H1 (cell line): ENCODE measurements at regions not wholly inside any gene's neighbourhood (a gene's known extent, or its start where the extent isn't known, plus 50 kb on each side); places are given as distances from the start of the nearest gene placed in this dataset.

Experiments used
- CTCF ChIA-PET: fragments of 300-600 bp; sonication (Branson Sonifier 250); formaldehyde crosslinking; loops from one replicate; lab custom pipeline; 2021; ENCODE audit not compliant: partially characterized antibody; lab: Charles Lee
- POLR2A ChIA-PET: fragments of 300-600 bp; sonication (Branson Sonifier 250); formaldehyde crosslinking; loops from one replicate; lab custom pipeline; 2021; ENCODE audit warnings: inconsistent platforms; ENCODE audit not compliant: partially characterized antibody; lab: Charles Lee
- DNase-seq, 2 experiments: peaks; one replicate each; pipeline versions ENCODE4 v3.0.0 to v3.0.0-alpha.2; 2010 to 2022; ENCODE audit warnings: low spot score in 2 of 2, low read depth in 1 of 2, mixed read lengths in 1 of 2
- FAIRE-seq: peaks from 2 replicates; lab custom pipeline; 2011; peaks lifted over from hg19 to GRCh38; lab: Jason Lieb, UNC
- H2AFZ ChIP-seq: 2 replicates; pipeline ENCODE4 v1.8.1; 2012; ENCODE audit warnings: low read length, inconsistent platforms
- H2AK5ac ChIP-seq: 2 replicates; pipeline ENCODE4 v1.6.1; 2013; ENCODE audit warnings: low read depth, low read length
- H2BK120ac ChIP-seq: replicated peaks from 2 replicates; pipeline ENCODE3; 2013; ENCODE audit warnings: low read depth, low read length, inconsistent platforms
- H2BK12ac ChIP-seq: 2 replicates; pipeline ENCODE4 v1.6.1; 2013; ENCODE audit warnings: low read depth, low read length
- H2BK15ac ChIP-seq: 2 replicates; pipeline ENCODE4 v1.6.1; 2013; ENCODE audit warnings: low read length
- H2BK20ac ChIP-seq: 2 replicates; pipeline ENCODE4 v1.6.1; 2013; ENCODE audit warnings: low read length
- H2BK5ac ChIP-seq: 2 replicates; pipeline ENCODE4 v1.6.1; 2013; ENCODE audit warnings: low read depth, low read length
- H3K14ac ChIP-seq: 2 replicates; pipeline ENCODE4 v1.6.1; 2013; ENCODE audit warnings: inconsistent platforms; ENCODE audit not compliant: insufficient read length
- H3K18ac ChIP-seq: 2 replicates; pipeline ENCODE4 v1.6.1; 2013; ENCODE audit warnings: low read length; ENCODE audit errors: extremely low read depth
- H3K23ac ChIP-seq: 2 replicates; pipeline ENCODE4 v1.6.1; 2013; ENCODE audit warnings: inconsistent platforms; ENCODE audit not compliant: insufficient read length
- H3K23me2 ChIP-seq: 2 replicates; pipeline ENCODE4 v1.6.1; 2013; ENCODE audit warnings: low read depth, low read length
- H3K27ac ChIP-seq: 2 replicates; pipeline ENCODE4 v1.6.1; 2011; ENCODE audit warnings: low read depth, low read length, inconsistent platforms
- H3K27me3 ChIP-seq, 4 experiments: replicated peaks in 1 of 4; 1 replicate in 1 of 4; 2 replicates in 3 of 4; pipeline versions ENCODE4 v1.6.1 to v1.8.1; 2011 to 2013; ENCODE audit warnings: low read length in 3 of 4, mild to moderate bottlenecking in 3 of 4, inconsistent platforms in 2 of 4, mixed read lengths in 2 of 4, moderate library complexity in 1 of 4; ENCODE audit not compliant: control insufficient read depth in 3 of 4, insufficient read depth in 3 of 4; ENCODE audit errors: extremely low read depth in 1 of 4
- H3K36me3 ChIP-seq, 4 experiments: 2 replicates each; pipeline versions ENCODE4 v1.6.1 to v1.8.1; 2011 to 2013; ENCODE audit warnings: mild to moderate bottlenecking in 4 of 4, low read length in 3 of 4, moderate library complexity in 2 of 4, control low read depth in 1 of 4, inconsistent platforms in 1 of 4; ENCODE audit not compliant: insufficient read depth in 4 of 4, control insufficient read depth in 2 of 4
- H3K4ac ChIP-seq: replicated peaks from 2 replicates; pipeline ENCODE3; 2013; ENCODE audit warnings: low read length, low read depth, mixed read lengths, inconsistent platforms; ENCODE audit not compliant: insufficient read length
- H3K4me1 ChIP-seq, 4 experiments: replicated peaks in 1 of 4; 1 replicate in 1 of 4; 2 replicates in 3 of 4; pipeline versions ENCODE4 v1.6.1 to v1.8.1; 2011 to 2013; ENCODE audit warnings: low read length in 3 of 4, inconsistent platforms in 2 of 4, mixed read lengths in 1 of 4; ENCODE audit not compliant: insufficient read depth in 4 of 4, control insufficient read depth in 3 of 4
- H3K4me2 ChIP-seq, 2 experiments: 2 replicates each; pipeline versions ENCODE4 v1.6.1 to v1.8.1; 2011 to 2013; ENCODE audit warnings: low read depth in 2 of 2, low read length in 2 of 2, control low read depth in 1 of 2, inconsistent platforms in 1 of 2, mild to moderate bottlenecking in 1 of 2; ENCODE audit not compliant: insufficient read depth in 1 of 2
- H3K4me3 ChIP-seq, 4 experiments: fragments of 200-600, 300-600 bp in 1 of 4; sonication (generic), shearing (Covaris generic), sonication (Bioruptor Twin) in 1 of 4; 2 replicates each; pipeline versions ENCODE4 v1.5.1 to v1.8.1; 2011 to 2016; ENCODE audit warnings: low read length in 4 of 4, low read depth in 3 of 4, control low read depth in 2 of 4, inconsistent platforms in 2 of 4, mild to moderate bottlenecking in 2 of 4, mixed read lengths in 1 of 4, moderate library complexity in 1 of 4; ENCODE audit not compliant: insufficient read depth in 2 of 4; ENCODE audit errors: extremely low read depth in 1 of 4
- H3K56ac ChIP-seq: replicated peaks from 2 replicates; pipeline ENCODE3; 2013; ENCODE audit warnings: low read depth, mild to moderate bottlenecking, mixed read lengths, low read length, inconsistent platforms; ENCODE audit not compliant: insufficient read length
- H3K79me1 ChIP-seq: 2 replicates; pipeline ENCODE4 v1.6.1; 2013; ENCODE audit warnings: low read depth, low read length, control low read depth
- H3K79me2 ChIP-seq, 2 experiments: 2 replicates each; pipeline versions ENCODE4 v1.6.1 to v1.8.1; 2012 to 2013; ENCODE audit warnings: low read length in 2 of 2, mild to moderate bottlenecking in 2 of 2, inconsistent platforms in 1 of 2; ENCODE audit not compliant: insufficient read depth in 2 of 2, control insufficient read depth in 1 of 2
- H3K9ac ChIP-seq, 4 experiments: replicated peaks in 1 of 4; 1 replicate in 1 of 4; 2 replicates in 3 of 4; pipeline versions ENCODE4 v1.6.1 to v1.8.1; 2011 to 2013; ENCODE audit warnings: low read depth in 3 of 4, low read length in 3 of 4, control low read depth in 2 of 4, mild to moderate bottlenecking in 2 of 4, moderate library complexity in 2 of 4, inconsistent platforms in 1 of 4; ENCODE audit errors: extremely low read depth in 1 of 4
- H3K9me3 ChIP-seq, 2 experiments: 2 replicates each; pipeline versions ENCODE4 v1.6.1 to v1.8.1; 2012 to 2013; ENCODE audit warnings: mild to moderate bottlenecking in 2 of 2, moderate library complexity in 2 of 2, control low read depth in 1 of 2, inconsistent platforms in 1 of 2, low read depth in 1 of 2, low read length in 1 of 2, mixed read lengths in 1 of 2; ENCODE audit not compliant: insufficient read depth in 2 of 2
- H4K20me1 ChIP-seq, 2 experiments: replicated peaks in 1 of 2; 2 replicates each; pipeline versions ENCODE3 to v1.8.1; 2011 to 2013; ENCODE audit warnings: inconsistent platforms in 2 of 2, low read length in 2 of 2, mild to moderate bottlenecking in 1 of 2; ENCODE audit not compliant: insufficient read depth in 2 of 2, control insufficient read depth in 1 of 2
- H4K5ac ChIP-seq: 2 replicates; pipeline ENCODE4 v1.6.1; 2013; ENCODE audit warnings: low read length, low read depth, mixed read lengths, inconsistent platforms; ENCODE audit not compliant: insufficient read length
- H4K8ac ChIP-seq: 2 replicates; pipeline ENCODE4 v1.8.0; 2013; ENCODE audit warnings: mild to moderate bottlenecking, moderate library complexity, low read length, inconsistent platforms; ENCODE audit not compliant: insufficient read depth; ENCODE audit errors: extremely low read depth
- H4K91ac ChIP-seq: replicated peaks from 2 replicates; pipeline ENCODE3; 2013; ENCODE audit warnings: low read length, mixed read lengths, inconsistent platforms; ENCODE audit not compliant: insufficient read length
- RAD21 ChIP-seq, 2 experiments: IDR thresholded peaks in 1 of 2; conservative IDR thresholded peaks in 1 of 2; 2 replicates each; pipeline ENCODE4 v1.6.1; 2011; ENCODE audit warnings: low read depth in 2 of 2, low read length in 2 of 2, improper control_type of control experiment in 1 of 2, inconsistent platforms in 1 of 2, mild to moderate bottlenecking in 1 of 2, moderate library complexity in 1 of 2
- USF2 ChIP-seq: IDR thresholded peaks from 2 replicates; pipeline ENCODE4 v1.6.1; 2011; ENCODE audit warnings: low read length, improper control_type of control experiment
- WGBS, 2 experiments: shearing (Covaris generic) in 1 of 2; methylation state at CpG; one replicate each; pipeline versions ENCODE4 v1.1.6 to v1.1.7; 2013 to 2015; ENCODE audit warnings: low lambda C conversion rate in 2 of 2, mixed read lengths in 2 of 2, inconsistent platforms in 1 of 2, low coverage in 1 of 2, missing lambda C conversion rate in 1 of 2; ENCODE audit not compliant: insufficient replicate concordance in 2 of 2, insufficient coverage in 1 of 2, insufficient read length in 1 of 2; ENCODE audit errors: extremely low coverage in 1 of 2, missing lambda C conversion rate in 1 of 2; 5-methylcytosine and 5-hydroxymethylcytosine counted together

- Histone ChIP-seq H2AK5ac (no peak overlapping the region), H4K20me1 (no peaks in the 10 kb centered on the region), H3K18ac (no peak overlapping the region), H3K4me1 (no peaks in the 10 kb centered on the region), H2BK15ac (no peak overlapping the region), H3K27me3 (no peaks in the 10 kb centered on the region), H2BK5ac (no peak overlapping the region), H3K36me3 (no peaks in the 10 kb centered on the region), H3K23me2 (no peaks in the 10 kb centered on the region), H4K5ac (no peak overlapping the region), H4K8ac (no peak overlapping the region), H3K4me2 (no peak overlapping the region), H2BK20ac (no peak overlapping the region), H3K27ac (no peak overlapping the region), H3K9ac (no peak overlapping the region), H4K91ac (no peak overlapping the region), H3K14ac (no peak overlapping the region), H2BK120ac (no peak overlapping the region), H3K23ac (no peak overlapping the region), H3K4ac (no peak overlapping the region), H3K79me1 (no peaks in the 10 kb centered on the region), H3K56ac (no peak overlapping the region), H2BK12ac (no peak overlapping the region), H2AFZ (no peak overlapping the region), H3K79me2 (no peaks in the 10 kb centered on the region), H3K4me3 (no peak overlapping the region), H3K9me3 (no peaks in the 10 kb centered on the region)
- no peak for TF ChIP-seq USF2
- peak; percentile 40 to 53 for TF ChIP-seq RAD21 (IDR thresholded peaks at IDR 0.05 in 1 of 2, conservative IDR thresholded peaks at IDR 0.05 in 1 of 2; ENCODE audit: low read depth in 2 of 2, low read length in 2 of 2)
- CTCF ChIA-PET = no interaction called here
- WGBS, 2 experiments = 88% methylated on average over 5 of the region's 5 CpGs; no CpG with 5 or more reads in 1 of the 2 experiments
- DNase-seq = no peak
- no peak for FAIRE-seq
- POLR2A ChIA-PET = no interaction called here
Measured at GRCh38 chr1:188489336-188490112, 1660.8 kb downstream of the PLA2G4A start.
